ENCODE measurements at regions not wholly inside any gene's neighbourhood (a gene's known extent, or its start where the extent isn't known, plus 50 kb on each side); places are given as distances from the start of the nearest gene placed in this dataset.

GRCh38 chr16:17018585-17018939 lies 452.2 kb downstream of the XYLT1 start:
- Histone ChIP-seq H3K27me3 (replicated peaks in 1 of 4; ENCODE audit: control insufficient read depth in 3 of 4, extremely low read depth in 1 of 4, insufficient read depth in 3 of 4, low read length in 3 of 4) (no peaks in the 10 kb centered on the region), H2BK20ac (ENCODE audit: low read length) (no peak overlapping the region), H4K20me1 (replicated peaks in 1 of 2; ENCODE audit: control insufficient read depth in 1 of 2, insufficient read depth in 2 of 2, low read length in 2 of 2) (no peaks in the 10 kb centered on the region), H3K4me1 (replicated peaks in 1 of 4; ENCODE audit: control insufficient read depth in 3 of 4, insufficient read depth in 4 of 4, low read length in 3 of 4) (peaks cover 0 to 6% (median 0%) of the 10 kb centered on the region in 4 experiments; a peak in 1 of 7 replicates), H2AFZ (ENCODE audit: low read length) (peak overlapping the region; percentile 74; the same call in 1 of the 2 replicates), H2BK120ac (replicated peaks; ENCODE audit: low read depth, low read length) (no peak overlapping the region), H3K79me2 (ENCODE audit: control insufficient read depth in 1 of 2, insufficient read depth in 2 of 2, low read length in 2 of 2) (no peaks in the 10 kb centered on the region), H3K27ac (ENCODE audit: low read depth, low read length) (no peak overlapping the region), H3K9me3 (ENCODE audit: insufficient read depth in 2 of 2, low read depth in 1 of 2, low read length in 1 of 2) (no peaks in the 10 kb centered on the region), H2BK5ac (ENCODE audit: low read depth, low read length) (no peak overlapping the region), H3K14ac (ENCODE audit: insufficient read length) (no peak overlapping the region), H3K18ac (ENCODE audit: extremely low read depth, low read length) (no peak overlapping the region), H3K79me1 (ENCODE audit: low read depth, low read length) (no peaks in the 10 kb centered on the region), H3K4me3 (ENCODE audit: extremely low read depth in 1 of 4, insufficient read depth in 2 of 4, low read depth in 3 of 4, low read length in 4 of 4) (no peak overlapping the region), H3K23me2 (ENCODE audit: low read depth, low read length) (no peaks in the 10 kb centered on the region), H2AK5ac (ENCODE audit: low read depth, low read length) (no peak overlapping the region), H3K56ac (replicated peaks; ENCODE audit: insufficient read length, low read depth, low read length) (no peak overlapping the region), H3K36me3 (ENCODE audit: control insufficient read depth in 2 of 4, insufficient read depth in 4 of 4, low read length in 3 of 4) (no peaks in the 10 kb centered on the region), H4K5ac (ENCODE audit: insufficient read length, low read depth, low read length) (no peak overlapping the region), H3K4ac (replicated peaks; ENCODE audit: insufficient read length, low read depth, low read length) (no peak overlapping the region), H3K23ac (ENCODE audit: insufficient read length) (no peak overlapping the region), H2BK15ac (ENCODE audit: low read length) (no peak overlapping the region), H2BK12ac (ENCODE audit: low read depth, low read length) (no peak overlapping the region), H4K8ac (ENCODE audit: extremely low read depth, insufficient read depth, low read length) (no peak overlapping the region), H4K91ac (replicated peaks; ENCODE audit: insufficient read length, low read length) (no peak overlapping the region), H3K4me2 (ENCODE audit: insufficient read depth in 1 of 2, low read depth in 2 of 2, low read length in 2 of 2) (no peak overlapping the region), H3K9ac (replicated peaks in 1 of 4; ENCODE audit: extremely low read depth in 1 of 4, low read depth in 3 of 4, low read length in 3 of 4) (no peak overlapping the region)
- CTCF ChIA-PET (ENCODE audit: partially characterized antibody) = interaction anchor here (0.6 to 1.1 kb wide), 2 partner anchors 35 to 175 kb away, joined by 3 read pairs; no protein-coding TSS in a partner anchor
- 84% methylated on average over 4 of the region's 4 CpGs; no CpG with 5 or more reads in 1 of the 2 experiments for WGBS, 2 experiments (ENCODE audit: extremely low coverage in 1 of 2, insufficient coverage in 1 of 2, insufficient read length in 1 of 2, insufficient replicate concordance in 2 of 2, low coverage in 1 of 2, low lambda C conversion rate in 2 of 2, missing lambda C conversion rate in 1 of 2)
- TF ChIP-seq TCF12 (IDR thresholded peaks at IDR 0.05; ENCODE audit: low read depth, low read length) (no peak), GTF2F1 (IDR thresholded peaks at IDR 0.05; ENCODE audit: borderline replicate concordance, low read depth, low read length) (no peak), KDM1A (IDR thresholded peaks at IDR 0.05; ENCODE audit: borderline replicate concordance, low read length) (no peak), JUN (IDR thresholded peaks at IDR 0.05; ENCODE audit: low read depth, low read length) (no peak)
- no peak for DNase-seq (ENCODE audit: low read depth in 1 of 2, low spot score in 2 of 2)
- POLR2A ChIA-PET (ENCODE audit: partially characterized antibody) = no interaction called here
- no peak for FAIRE-seq

Data from H1 (cell line).